Lung (tissue), 11 donors: ENCODE measurements at regions not wholly inside any gene's neighbourhood (a gene's known extent, or its start where the extent isn't known, plus 50 kb on each side); places are given as distances from the start of the nearest gene placed in this dataset.

Experiments
- ATAC-seq: fragments of 200-7000 bp; cut with Tn5 transposase; one replicate; pipeline ENCODE4 v1.9.1; 2020; ENCODE audit warnings: moderate number of reproducible peaks; ENCODE audit not compliant: insufficient read depth, low FRiP score
- DNase-seq, 3 donors: peaks; one replicate each; pipeline ENCODE4 v3.0.0-alpha.2; 2013 to 2017
- H3K27ac ChIP-seq, 2 donors: one replicate each; pipeline ENCODE4 v1.5.1; 2013; ENCODE audit warnings: mild to moderate bottlenecking in 2 of 2, moderate library complexity in 2 of 2, control low read depth in 1 of 2, inconsistent platforms in 1 of 2, low read depth in 1 of 2, low read length in 1 of 2
- H3K27me3 ChIP-seq, 3 donors: one replicate each; pipeline ENCODE4 v1.5.1; 2013; ENCODE audit warnings: low read length in 2 of 3; ENCODE audit not compliant: control insufficient read depth in 3 of 3, insufficient read depth in 3 of 3
- H3K36me3 ChIP-seq, 4 donors: one replicate each; pipeline ENCODE4 v1.5.1; 2013; ENCODE audit warnings: low read length in 4 of 4, mild to moderate bottlenecking in 1 of 4, moderate library complexity in 1 of 4; ENCODE audit not compliant: control insufficient read depth in 4 of 4, insufficient read depth in 4 of 4
- H3K4me1 ChIP-seq, 5 donors: one replicate each; pipeline ENCODE4 v1.5.1; 2013; ENCODE audit warnings: low read length in 5 of 5, mild to moderate bottlenecking in 2 of 5, moderate library complexity in 1 of 5; ENCODE audit not compliant: control insufficient read depth in 5 of 5, insufficient read depth in 5 of 5
- H3K4me3 ChIP-seq: one replicate; pipeline ENCODE4 v1.5.1; 2013; ENCODE audit warnings: mild to moderate bottlenecking, control low read depth, moderate library complexity
- H3K9ac ChIP-seq, 2 donors: one replicate each; pipeline ENCODE4 v1.5.1; 2013; ENCODE audit warnings: low read length in 2 of 2, control low read depth in 1 of 2; ENCODE audit not compliant: insufficient read depth in 1 of 2
- H3K9me3 ChIP-seq, 4 donors: one replicate each; pipeline ENCODE4 v1.5.1; 2013; ENCODE audit warnings: low read length in 3 of 4, mild to moderate bottlenecking in 1 of 4, moderate library complexity in 1 of 4; ENCODE audit not compliant: control insufficient read depth in 4 of 4, insufficient read depth in 3 of 4
- CTCF ChIP-seq: IDR thresholded peaks from 2 replicates; pipeline ENCODE4 v1.5.1; 2012; ENCODE audit warnings: mild to moderate bottlenecking; ENCODE audit errors: control extremely low read depth, extremely low read depth
- WGBS, 2 donors: extraction: QIAGEN DNeasy Blood & Tissue Kit; methylation state at CpG; one replicate each; pipeline ENCODE4 v1.1.7; 2013; 5-methylcytosine and 5-hydroxymethylcytosine counted together
- donor health status: control.
- donor health status: control.
- donor health status: Bipolar disorder and iron deficiency.
- donor health status: healthy.
- donor health status: DM: yes; HTN: yes; CAD: no.

- TF ChIP-seq CTCF, result no peak
- 97 to 98% methylated on average over 27 of the region's 27 CpGs for WGBS, 2 donors
- Histone ChIP-seq H3K27ac (no peak overlapping the region), H3K9me3 (peaks cover 0 to 6% (median 0%) of the 10 kb centered on the region in 4 donors), H3K27me3 (no peaks in the 10 kb centered on the region), H3K9ac (no peak overlapping the region), H3K4me3 (no peak overlapping the region), H3K36me3 (peaks cover 0 to 63% (median 46%) of the 10 kb centered on the region in 4 donors), H3K4me1 (no peaks in the 10 kb centered on the region)
- DNase-seq (no peak), ATAC-seq (no peak)
Observed at GRCh38 chr19:5219551-5220304, 120.9 kb downstream of the PTPRS start.

GRCh38 chr19:5218963-5219530 is 121.6 kb downstream of the PTPRS start:
- peaks cover 0 to 65% (median 51%) of the 10 kb centered on the region in 4 donors for H3K36me3 ChIP-seq
- H3K27ac ChIP-seq, result no peak overlapping the region
- WGBS, 2 donors, result 91 to 93% methylated on average over 8 of the region's 8 CpGs
- H3K9ac ChIP-seq, result no peak overlapping the region
- peaks cover 0 to 6% (median 0%) of the 10 kb centered on the region in 4 donors for H3K9me3 ChIP-seq
- DNase-seq (no peak), ATAC-seq (no peak)
- H3K4me1 ChIP-seq, result no peaks in the 10 kb centered on the region
- no peak for TF ChIP-seq CTCF
- no peak overlapping the region for H3K4me3 ChIP-seq
- no peaks in the 10 kb centered on the region for H3K27me3 ChIP-seq

DNA sequence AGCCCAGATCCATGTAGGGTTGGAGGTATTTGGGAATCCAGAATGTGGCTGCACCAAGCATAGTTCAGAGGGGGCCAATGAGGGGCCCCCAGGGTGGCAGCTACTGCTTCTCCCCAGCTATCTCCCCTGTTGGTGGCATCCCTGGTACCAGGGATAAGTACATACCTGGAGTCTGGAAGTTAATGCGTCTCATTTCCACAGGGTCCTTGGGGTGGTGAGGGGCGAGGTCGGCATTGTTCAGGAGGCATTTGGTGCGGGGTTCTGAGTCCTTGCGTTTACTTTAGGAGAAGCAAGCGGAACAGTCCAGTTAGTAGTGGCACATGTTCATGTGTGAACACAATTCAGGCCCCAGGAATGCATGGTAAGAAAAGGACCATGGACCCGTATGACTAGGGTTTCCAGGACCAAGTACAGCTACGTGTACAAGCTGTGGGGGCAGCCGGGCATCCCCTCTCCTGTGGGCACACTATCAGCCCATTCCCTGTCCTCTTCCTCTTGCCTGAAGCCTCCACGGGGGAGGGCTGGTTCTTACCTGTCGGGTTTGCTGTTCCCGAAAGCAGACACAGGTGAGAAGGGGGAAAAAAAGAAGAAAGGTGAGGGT is 122.3 kb downstream of the PTPRS start:
- Histone ChIP-seq H3K9me3 (peaks cover 0 to 6% (median 0%) of the 10 kb centered on the region in 4 donors), H3K36me3 (peaks cover 0 to 72% (median 55%) of the 10 kb centered on the region in 4 donors), H3K9ac (no peak overlapping the region), H3K27me3 (no peaks in the 10 kb centered on the region), H3K4me1 (no peaks in the 10 kb centered on the region), H3K4me3 (no peak overlapping the region), H3K27ac (no peak overlapping the region)
- 94% methylated on average over 12 of the region's 12 CpGs for WGBS, 2 donors
- DNase-seq (no peak), ATAC-seq (no peak)
- no peak for TF ChIP-seq CTCF
